ENCODE measurements at regions not wholly inside any gene's neighbourhood (a gene's known extent, or its start where the extent isn't known, plus 50 kb on each side); places are given as distances from the start of the nearest gene placed in this dataset.
"Not testable (repeated sequence)": the region's sequence is repeated elsewhere in the genome, so short reads cannot be mapped to it uniquely, and the experiment has no call there.

GRCh38 chr6:86459978-86460377 is 477.4 kb upstream of the HTR1E start:
- no peak overlapping the region for H3K4me3 ChIP-seq (ENCODE audit: low read length in 3 of 3)
- no peak overlapping the region for H3K9ac ChIP-seq (ENCODE audit: low read depth in 1 of 3, low read length in 3 of 3)
- no peaks in the 10 kb centered on the region for H3K36me3 ChIP-seq (ENCODE audit: control insufficient read depth in 3 of 3, insufficient read depth in 3 of 3, low read length in 3 of 3)
- no peaks in the 10 kb centered on the region for H3K27me3 ChIP-seq (ENCODE audit: control insufficient read depth in 3 of 3, insufficient read depth in 3 of 3, low read length in 3 of 3)
- H3K27ac ChIP-seq (ENCODE audit: low read depth, low read length), result no peak overlapping the region
- no peaks in the 10 kb centered on the region for H3K9me3 ChIP-seq (ENCODE audit: control insufficient read depth in 3 of 3, low read length in 3 of 3)
- H3K4me1 ChIP-seq (ENCODE audit: control insufficient read depth in 3 of 3, insufficient read depth in 3 of 3, low read length in 3 of 3), result no peaks in the 10 kb centered on the region

DNA sequence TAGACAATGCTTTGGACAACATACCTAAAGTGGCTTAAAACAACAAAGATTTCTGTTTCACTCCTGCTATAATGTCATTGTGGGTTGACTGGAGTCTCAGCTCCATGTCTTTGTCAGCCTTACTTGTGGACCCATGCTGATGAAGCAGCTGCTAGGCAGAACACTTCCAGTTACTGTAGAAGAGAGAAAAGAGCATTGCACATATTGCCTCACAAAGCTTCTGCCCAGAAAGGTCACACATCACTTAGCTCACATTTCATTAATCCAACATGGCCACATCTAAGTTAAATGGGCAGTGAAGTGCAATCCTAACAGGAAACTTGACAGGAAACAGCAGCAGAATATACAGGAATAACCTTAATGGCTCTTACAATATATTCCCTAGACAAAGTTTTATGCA is 480.5 kb upstream of the HTR1E start:
- no peaks in the 10 kb centered on the region for H3K4me1 ChIP-seq (ENCODE audit: control insufficient read depth in 3 of 3, insufficient read depth in 3 of 3, low read length in 3 of 3)
- no peak overlapping the region for H3K9ac ChIP-seq (ENCODE audit: low read depth in 1 of 3, low read length in 3 of 3)
- no peaks in the 10 kb centered on the region for H3K9me3 ChIP-seq (ENCODE audit: control insufficient read depth in 3 of 3, low read length in 3 of 3)
- no peaks in the 10 kb centered on the region for H3K36me3 ChIP-seq (ENCODE audit: control insufficient read depth in 3 of 3, insufficient read depth in 3 of 3, low read length in 3 of 3)
- no peaks in the 10 kb centered on the region for H3K27me3 ChIP-seq (ENCODE audit: control insufficient read depth in 3 of 3, insufficient read depth in 3 of 3, low read length in 3 of 3)
- H3K27ac ChIP-seq (ENCODE audit: low read depth, low read length), result no peak overlapping the region
- no peak overlapping the region for H3K4me3 ChIP-seq (ENCODE audit: low read length in 3 of 3)

GRCh38 chr6:86453232-86453631 is 484.1 kb upstream of the HTR1E start:
- no peaks in the 10 kb centered on the region for H3K4me1 ChIP-seq (ENCODE audit: control insufficient read depth in 3 of 3, insufficient read depth in 3 of 3, low read length in 3 of 3)
- no peak overlapping the region for H3K9ac ChIP-seq (ENCODE audit: low read depth in 1 of 3, low read length in 3 of 3)
- H3K27me3 ChIP-seq (ENCODE audit: control insufficient read depth in 3 of 3, insufficient read depth in 3 of 3, low read length in 3 of 3), result no peaks in the 10 kb centered on the region
- H3K27ac ChIP-seq (ENCODE audit: low read depth, low read length), result no peak overlapping the region
- no peak overlapping the region for H3K4me3 ChIP-seq (ENCODE audit: low read length in 3 of 3)
- H3K9me3 ChIP-seq (ENCODE audit: control insufficient read depth in 3 of 3, low read length in 3 of 3), result no peaks in the 10 kb centered on the region
- H3K36me3 ChIP-seq (ENCODE audit: control insufficient read depth in 3 of 3, insufficient read depth in 3 of 3, low read length in 3 of 3), result no peaks in the 10 kb centered on the region

GRCh38 chr6:86448398-86448797 is 488.9 kb upstream of the HTR1E start:
- H3K27me3 ChIP-seq (ENCODE audit: control insufficient read depth in 3 of 3, insufficient read depth in 3 of 3, low read length in 3 of 3), result no peaks in the 10 kb centered on the region
- H3K9ac ChIP-seq (ENCODE audit: low read depth in 1 of 3, low read length in 3 of 3), result no peak overlapping the region
- H3K36me3 ChIP-seq (ENCODE audit: control insufficient read depth in 3 of 3, insufficient read depth in 3 of 3, low read length in 3 of 3), result no peaks in the 10 kb centered on the region
- H3K4me3 ChIP-seq (ENCODE audit: low read length in 3 of 3), result no peak overlapping the region
- H3K27ac ChIP-seq (ENCODE audit: low read depth, low read length), result no peak overlapping the region
- H3K4me1 ChIP-seq (ENCODE audit: control insufficient read depth in 3 of 3, insufficient read depth in 3 of 3, low read length in 3 of 3), result no peaks in the 10 kb centered on the region
- H3K9me3 ChIP-seq (ENCODE audit: control insufficient read depth in 3 of 3, low read length in 3 of 3), result no peaks in the 10 kb centered on the region

GRCh38 chr6:86440608-86441007 is 496.7 kb upstream of the HTR1E start:
- Histone ChIP-seq H3K9me3 (ENCODE audit: control insufficient read depth in 3 of 3, low read length in 3 of 3) (no peaks in the 10 kb centered on the region), H3K4me3 (ENCODE audit: low read length in 3 of 3) (no peak overlapping the region), H3K27ac (ENCODE audit: low read depth, low read length) (no peak overlapping the region), H3K27me3 (ENCODE audit: control insufficient read depth in 3 of 3, insufficient read depth in 3 of 3, low read length in 3 of 3) (no peaks in the 10 kb centered on the region), H3K9ac (ENCODE audit: low read depth in 1 of 3, low read length in 3 of 3) (no peak overlapping the region), H3K4me1 (ENCODE audit: control insufficient read depth in 3 of 3, insufficient read depth in 3 of 3, low read length in 3 of 3) (no peaks in the 10 kb centered on the region), H3K36me3 (ENCODE audit: control insufficient read depth in 3 of 3, insufficient read depth in 3 of 3, low read length in 3 of 3) (no peaks in the 10 kb centered on the region)

GRCh38 chr6:86423571-86423970 is 513.8 kb upstream of the HTR1E start:
- Histone ChIP-seq H3K9me3 (ENCODE audit: control insufficient read depth in 3 of 3, low read length in 3 of 3) (no peaks in the 10 kb centered on the region), H3K27me3 (ENCODE audit: control insufficient read depth in 3 of 3, insufficient read depth in 3 of 3, low read length in 3 of 3) (no peaks in the 10 kb centered on the region), H3K4me3 (ENCODE audit: low read length in 3 of 3) (no peak overlapping the region), H3K27ac (ENCODE audit: low read depth, low read length) (no peak overlapping the region), H3K4me1 (ENCODE audit: control insufficient read depth in 3 of 3, insufficient read depth in 3 of 3, low read length in 3 of 3) (no peaks in the 10 kb centered on the region), H3K9ac (ENCODE audit: low read depth in 1 of 3, low read length in 3 of 3) (no peak overlapping the region), H3K36me3 (ENCODE audit: control insufficient read depth in 3 of 3, insufficient read depth in 3 of 3, low read length in 3 of 3) (no peaks in the 10 kb centered on the region)

- Histone ChIP-seq H3K9ac (ENCODE audit: low read depth in 1 of 3, low read length in 3 of 3) (no peak overlapping the region), H3K27me3 (ENCODE audit: control insufficient read depth in 3 of 3, insufficient read depth in 3 of 3, low read length in 3 of 3) (no peaks in the 10 kb centered on the region), H3K27ac (ENCODE audit: low read depth, low read length) (no peak overlapping the region), H3K9me3 (ENCODE audit: control insufficient read depth in 3 of 3, low read length in 3 of 3) (no peaks in the 10 kb centered on the region), H3K4me3 (ENCODE audit: low read length in 3 of 3) (no peak overlapping the region), H3K4me1 (ENCODE audit: control insufficient read depth in 3 of 3, insufficient read depth in 3 of 3, low read length in 3 of 3) (no peaks in the 10 kb centered on the region), H3K36me3 (ENCODE audit: control insufficient read depth in 3 of 3, insufficient read depth in 3 of 3, low read length in 3 of 3) (no peaks in the 10 kb centered on the region)
These were observed 525.3 kb upstream of the HTR1E start for GRCh38 chr6:86412057-86412456.

GRCh38 chr6:86407128-86407527 is 530.2 kb upstream of the HTR1E start:
- no peak overlapping the region for H3K27ac ChIP-seq (ENCODE audit: low read depth, low read length)
- no peaks in the 10 kb centered on the region for H3K9me3 ChIP-seq (ENCODE audit: control insufficient read depth in 3 of 3, low read length in 3 of 3)
- no peaks in the 10 kb centered on the region for H3K36me3 ChIP-seq (ENCODE audit: control insufficient read depth in 3 of 3, insufficient read depth in 3 of 3, low read length in 3 of 3)
- no peaks in the 10 kb centered on the region for H3K27me3 ChIP-seq (ENCODE audit: control insufficient read depth in 3 of 3, insufficient read depth in 3 of 3, low read length in 3 of 3)
- no peak overlapping the region for H3K4me3 ChIP-seq (ENCODE audit: low read length in 3 of 3)
- H3K4me1 ChIP-seq (ENCODE audit: control insufficient read depth in 3 of 3, insufficient read depth in 3 of 3, low read length in 3 of 3), result no peaks in the 10 kb centered on the region
- H3K9ac ChIP-seq (ENCODE audit: low read depth in 1 of 3, low read length in 3 of 3), result no peak overlapping the region

DNA sequence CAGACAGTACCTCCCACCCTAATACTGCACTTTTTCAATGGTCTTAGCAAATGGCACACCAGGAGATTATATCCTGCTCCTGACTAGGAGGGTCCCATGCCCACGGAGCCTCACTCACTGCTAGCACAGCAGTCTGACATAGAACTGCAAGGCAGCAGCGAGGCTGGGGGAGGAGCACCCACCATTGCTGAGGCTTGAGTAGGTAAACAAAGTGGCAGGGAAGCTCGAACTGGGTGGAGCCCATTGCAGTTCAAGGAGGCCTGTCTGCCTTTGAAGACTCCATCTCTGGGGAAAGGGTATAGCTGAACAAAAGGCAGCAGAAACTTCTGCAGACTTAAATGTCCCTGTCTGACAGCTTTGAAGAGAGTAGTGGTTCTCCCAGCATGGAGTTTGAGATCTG is 544.5 kb upstream of the HTR1E start:
- H3K36me3 ChIP-seq (ENCODE audit: control insufficient read depth in 3 of 3, insufficient read depth in 3 of 3, low read length in 3 of 3); H3K27ac ChIP-seq (ENCODE audit: low read depth, low read length); H3K9ac ChIP-seq (ENCODE audit: low read depth in 1 of 3, low read length in 3 of 3): not testable (repeated sequence)

DNA sequence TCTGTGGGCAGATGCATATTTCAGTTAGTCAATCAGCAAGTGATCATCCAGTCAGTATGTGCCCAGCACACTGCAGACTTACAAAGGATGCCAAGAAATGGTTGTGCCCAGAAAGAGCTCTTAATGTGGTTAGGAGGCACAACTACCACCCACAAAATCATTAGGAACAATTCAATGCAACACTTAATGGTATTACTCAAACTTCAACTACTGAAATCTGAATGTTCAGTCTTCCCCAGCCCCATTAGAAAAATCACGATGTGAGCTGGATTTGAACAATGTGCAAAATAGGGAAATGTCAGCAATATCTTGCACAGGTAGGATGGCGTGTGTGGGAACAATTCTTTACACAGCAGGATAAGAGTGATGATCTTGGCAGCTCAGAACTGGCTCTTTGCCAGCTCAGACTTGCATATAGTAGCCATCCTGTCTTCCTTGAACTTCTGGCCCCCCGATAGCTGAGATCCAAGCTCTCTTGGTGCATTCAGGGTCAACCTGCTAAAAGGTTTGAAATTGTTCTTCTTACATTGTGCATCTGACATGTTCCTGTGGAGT is 556.7 kb upstream of the HTR1E start:
- H3K27ac ChIP-seq (ENCODE audit: low read depth, low read length), result no peak overlapping the region
- H3K27me3 ChIP-seq (ENCODE audit: control insufficient read depth in 3 of 3, insufficient read depth in 3 of 3, low read length in 3 of 3), result no peaks in the 10 kb centered on the region
- H3K4me1 ChIP-seq (ENCODE audit: control insufficient read depth in 3 of 3, insufficient read depth in 3 of 3, low read length in 3 of 3), result no peaks in the 10 kb centered on the region
- peaks cover 0 to 2% (median 0%) of the 10 kb centered on the region in 3 donors for H3K9me3 ChIP-seq (ENCODE audit: control insufficient read depth in 3 of 3, low read length in 3 of 3)
- no peaks in the 10 kb centered on the region for H3K36me3 ChIP-seq (ENCODE audit: control insufficient read depth in 3 of 3, insufficient read depth in 3 of 3, low read length in 3 of 3)
- no peak overlapping the region for H3K9ac ChIP-seq (ENCODE audit: low read depth in 1 of 3, low read length in 3 of 3)
- H3K4me3 ChIP-seq (ENCODE audit: low read length in 3 of 3), result no peak overlapping the region

More for the DNA sequence above, 544.5 kb upstream of the HTR1E start:
- not testable (repeated sequence) for H3K27me3 ChIP-seq (ENCODE audit: control insufficient read depth in 3 of 3, insufficient read depth in 3 of 3, low read length in 3 of 3); H3K4me3 ChIP-seq (ENCODE audit: low read length in 3 of 3); H3K4me1 ChIP-seq (ENCODE audit: control insufficient read depth in 3 of 3, insufficient read depth in 3 of 3, low read length in 3 of 3); H3K9me3 ChIP-seq (ENCODE audit: control insufficient read depth in 3 of 3, low read length in 3 of 3)

- no peaks in the 10 kb centered on the region for H3K4me1 ChIP-seq (ENCODE audit: control insufficient read depth in 3 of 3, insufficient read depth in 3 of 3, low read length in 3 of 3)
- H3K4me3 ChIP-seq (ENCODE audit: low read length in 3 of 3), result no peak overlapping the region
- no peaks in the 10 kb centered on the region for H3K27me3 ChIP-seq (ENCODE audit: control insufficient read depth in 3 of 3, insufficient read depth in 3 of 3, low read length in 3 of 3)
- H3K27ac ChIP-seq (ENCODE audit: low read depth, low read length), result no peak overlapping the region
- H3K9ac ChIP-seq (ENCODE audit: low read depth in 1 of 3, low read length in 3 of 3), result no peak overlapping the region
- no peaks in the 10 kb centered on the region for H3K9me3 ChIP-seq (ENCODE audit: control insufficient read depth in 3 of 3, low read length in 3 of 3)
- no peaks in the 10 kb centered on the region for H3K36me3 ChIP-seq (ENCODE audit: control insufficient read depth in 3 of 3, insufficient read depth in 3 of 3, low read length in 3 of 3)
These were observed 579.5 kb upstream of the HTR1E start for GRCh38 chr6:86357877-86358276.
